ENCODE measurements at regions not wholly inside any gene's neighbourhood (a gene's known extent, or its start where the extent isn't known, plus 50 kb on each side); places are given as distances from the start of the nearest gene placed in this dataset.
"Not testable (repeated sequence)": the region's sequence is repeated elsewhere in the genome, so short reads cannot be mapped to it uniquely, and the experiment has no call there.

DNA sequence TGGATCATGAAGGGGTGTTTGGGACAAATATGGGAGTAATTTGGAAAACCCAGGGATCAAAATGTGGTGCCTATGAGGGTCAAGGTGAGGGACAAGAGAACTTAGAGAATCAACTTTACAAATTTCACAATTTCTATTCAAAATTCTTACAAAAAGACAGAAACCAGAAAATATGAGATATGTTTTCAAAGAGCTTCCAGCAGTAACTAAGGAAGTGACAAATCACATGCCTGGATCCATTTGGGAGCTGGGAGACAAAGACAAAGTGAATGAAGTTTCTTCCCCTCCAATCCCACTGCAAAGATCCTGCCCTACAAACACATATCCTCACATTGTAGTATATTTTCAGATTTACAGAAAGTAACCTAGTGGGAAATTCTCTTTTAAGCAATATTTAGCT, 235.0 kb upstream of the VLDLR start:
- no peak for DNase-seq (ENCODE audit: low read depth)
- TF ChIP-seq, protein P1, sequence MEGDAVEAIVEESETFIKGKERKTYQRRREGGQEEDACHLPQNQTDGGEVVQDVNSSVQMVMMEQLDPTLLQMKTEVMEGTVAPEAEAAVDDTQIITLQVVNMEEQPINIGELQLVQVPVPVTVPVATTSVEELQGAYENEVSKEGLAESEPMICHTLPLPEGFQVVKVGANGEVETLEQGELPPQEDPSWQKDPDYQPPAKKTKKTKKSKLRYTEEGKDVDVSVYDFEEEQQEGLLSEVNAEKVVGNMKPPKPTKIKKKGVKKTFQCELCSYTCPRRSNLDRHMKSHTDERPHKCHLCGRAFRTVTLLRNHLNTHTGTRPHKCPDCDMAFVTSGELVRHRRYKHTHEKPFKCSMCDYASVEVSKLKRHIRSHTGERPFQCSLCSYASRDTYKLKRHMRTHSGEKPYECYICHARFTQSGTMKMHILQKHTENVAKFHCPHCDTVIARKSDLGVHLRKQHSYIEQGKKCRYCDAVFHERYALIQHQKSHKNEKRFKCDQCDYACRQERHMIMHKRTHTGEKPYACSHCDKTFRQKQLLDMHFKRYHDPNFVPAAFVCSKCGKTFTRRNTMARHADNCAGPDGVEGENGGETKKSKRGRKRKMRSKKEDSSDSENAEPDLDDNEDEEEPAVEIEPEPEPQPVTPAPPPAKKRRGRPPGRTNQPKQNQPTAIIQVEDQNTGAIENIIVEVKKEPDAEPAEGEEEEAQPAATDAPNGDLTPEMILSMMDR (conservative IDR thresholded peaks at IDR 0.05; ENCODE audit: control insufficient read depth, insufficient read depth, low read depth, low read length): no peak
- H3K4me3 ChIP-seq (ENCODE audit: control insufficient read depth, low read depth, low read length): no peak overlapping the region

DNA sequence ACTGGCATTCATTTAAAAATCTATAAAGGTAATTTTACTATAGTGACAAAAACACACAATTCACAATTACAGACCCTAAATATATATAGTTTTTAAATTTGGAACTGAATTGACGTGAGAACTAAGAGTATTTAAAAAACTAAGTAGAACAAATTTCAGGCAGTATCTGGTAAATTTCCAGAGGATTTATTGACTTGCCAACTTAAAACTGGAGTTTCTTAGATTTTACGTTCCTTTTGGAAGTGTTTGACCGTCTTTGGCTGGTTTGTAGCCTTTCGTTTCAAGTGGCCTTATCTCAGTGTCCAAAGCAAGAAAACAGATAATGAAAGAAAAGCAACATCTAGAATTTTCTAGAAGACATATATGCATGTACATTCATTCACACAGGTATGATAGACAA, 234.4 kb upstream of the VLDLR start:
- TF ChIP-seq, protein P1 (conservative IDR thresholded peaks at IDR 0.05; ENCODE audit: control insufficient read depth, insufficient read depth, low read depth, low read length): no peak
- no peak overlapping the region for H3K4me3 ChIP-seq (ENCODE audit: control insufficient read depth, low read depth, low read length)
- DNase-seq (ENCODE audit: low read depth): no peak

DNA sequence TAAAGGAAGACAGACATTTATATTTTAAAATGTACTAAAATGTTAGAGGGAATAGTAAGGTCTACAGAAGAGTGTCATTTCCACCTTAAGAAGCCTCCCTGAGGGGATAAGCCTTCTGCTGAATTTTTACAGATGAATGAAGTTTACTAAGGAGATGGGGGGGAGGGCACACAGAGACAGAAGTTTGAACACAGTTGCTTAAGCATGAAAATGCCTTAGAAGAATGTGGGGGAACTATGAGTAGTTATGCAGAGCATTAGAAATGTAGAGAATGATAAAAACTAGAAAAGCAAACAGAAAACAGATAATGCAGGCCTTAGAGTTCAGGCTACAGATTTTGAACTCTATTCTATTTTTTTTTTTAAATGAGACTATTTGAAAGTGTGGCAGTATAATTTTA, 232.2 kb upstream of the VLDLR start:
- no peak for DNase-seq (ENCODE audit: low read depth)
- TF ChIP-seq, protein P1 (conservative IDR thresholded peaks at IDR 0.05; ENCODE audit: control insufficient read depth, insufficient read depth, low read depth, low read length): no peak
- H3K4me3 ChIP-seq (ENCODE audit: control insufficient read depth, low read depth, low read length): no peak overlapping the region

DNA sequence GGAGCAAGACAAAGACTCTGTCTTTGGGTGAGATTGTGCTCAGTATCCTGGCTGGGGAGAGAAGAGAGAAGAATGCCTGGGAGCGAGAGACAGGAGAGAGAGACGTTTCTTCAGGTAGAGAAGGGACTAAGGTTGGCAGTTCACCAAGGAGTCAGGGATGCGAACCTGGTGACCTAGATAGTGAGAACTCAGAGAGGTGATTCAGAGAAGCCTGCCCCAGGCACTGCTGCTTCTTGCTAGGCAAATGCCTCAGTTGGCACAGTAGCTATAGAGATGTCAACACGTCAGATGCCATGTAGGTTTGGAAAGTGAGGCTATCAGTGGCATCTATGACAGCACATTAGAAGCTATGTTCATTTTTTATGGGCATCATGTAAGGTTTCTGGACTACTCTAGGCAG, 231.6 kb upstream of the VLDLR start:
- no peak overlapping the region for H3K4me3 ChIP-seq (ENCODE audit: control insufficient read depth, low read depth, low read length)
- TF ChIP-seq, protein P1 (conservative IDR thresholded peaks at IDR 0.05; ENCODE audit: control insufficient read depth, insufficient read depth, low read depth, low read length): no peak
- no peak for DNase-seq (ENCODE audit: low read depth)

DNA sequence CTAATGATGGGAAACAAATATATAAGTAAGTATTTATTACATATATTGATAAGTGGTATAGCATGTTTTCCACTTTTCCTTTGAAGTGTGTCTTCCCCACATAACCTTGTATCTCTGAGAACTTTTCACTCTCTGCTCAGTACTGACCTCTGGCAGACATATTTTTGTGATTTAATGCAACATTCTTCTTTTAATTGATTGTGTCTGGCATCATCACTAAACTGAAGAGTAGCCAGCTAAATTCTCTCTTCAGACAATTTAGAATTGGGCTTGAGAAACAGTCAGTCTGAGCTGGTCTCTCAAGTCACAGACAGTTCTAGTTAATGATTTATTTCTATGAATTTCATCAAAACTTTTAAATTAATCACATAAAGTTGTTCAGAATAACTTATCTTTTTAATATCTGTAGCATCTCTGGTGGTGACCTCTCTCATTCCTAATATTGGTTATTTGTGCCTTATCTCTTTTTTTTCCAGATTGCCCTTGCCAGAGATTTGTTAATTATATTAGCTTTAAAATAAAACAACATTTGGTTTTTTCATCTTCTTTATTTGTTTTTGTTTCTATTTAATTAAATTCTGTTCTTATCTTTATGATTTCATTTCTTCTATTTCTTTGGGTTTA, 230.0 kb upstream of the VLDLR start:
- H3K4me3 ChIP-seq (ENCODE audit: control insufficient read depth, low read depth, low read length); DNase-seq (ENCODE audit: low read depth): not testable (repeated sequence)

DNA sequence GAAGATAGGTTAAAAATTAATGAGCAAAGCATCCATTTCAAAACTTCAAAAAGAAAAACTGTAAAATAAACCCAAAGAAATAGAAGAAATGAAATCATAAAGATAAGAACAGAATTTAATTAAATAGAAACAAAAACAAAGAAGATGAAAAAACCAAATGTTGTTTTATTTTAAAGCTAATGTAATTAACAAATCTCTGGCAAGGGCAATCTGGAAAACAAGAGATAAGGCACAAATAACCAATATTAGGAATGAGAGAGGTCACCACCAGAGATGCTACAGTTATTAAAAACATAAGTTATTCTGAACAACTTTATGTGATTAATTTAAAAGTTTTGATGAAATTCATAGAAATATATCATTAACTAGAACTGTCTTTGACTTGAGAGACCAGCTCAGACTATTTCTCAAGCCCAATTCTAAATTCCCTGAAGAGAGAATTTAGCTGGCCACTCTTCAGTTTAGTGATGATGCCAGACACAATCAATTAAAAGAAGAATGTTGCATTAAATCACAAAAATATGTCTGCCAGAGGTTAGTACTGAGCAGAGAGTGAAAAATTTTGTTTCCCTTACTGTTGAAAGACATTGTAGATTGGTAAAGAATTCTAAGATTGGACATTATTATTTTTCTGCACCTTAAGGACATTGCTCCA, 227.4 kb upstream of the VLDLR start:
- not testable (repeated sequence) for DNase-seq (ENCODE audit: low read depth); H3K4me3 ChIP-seq (ENCODE audit: control insufficient read depth, low read depth, low read length)

DNA sequence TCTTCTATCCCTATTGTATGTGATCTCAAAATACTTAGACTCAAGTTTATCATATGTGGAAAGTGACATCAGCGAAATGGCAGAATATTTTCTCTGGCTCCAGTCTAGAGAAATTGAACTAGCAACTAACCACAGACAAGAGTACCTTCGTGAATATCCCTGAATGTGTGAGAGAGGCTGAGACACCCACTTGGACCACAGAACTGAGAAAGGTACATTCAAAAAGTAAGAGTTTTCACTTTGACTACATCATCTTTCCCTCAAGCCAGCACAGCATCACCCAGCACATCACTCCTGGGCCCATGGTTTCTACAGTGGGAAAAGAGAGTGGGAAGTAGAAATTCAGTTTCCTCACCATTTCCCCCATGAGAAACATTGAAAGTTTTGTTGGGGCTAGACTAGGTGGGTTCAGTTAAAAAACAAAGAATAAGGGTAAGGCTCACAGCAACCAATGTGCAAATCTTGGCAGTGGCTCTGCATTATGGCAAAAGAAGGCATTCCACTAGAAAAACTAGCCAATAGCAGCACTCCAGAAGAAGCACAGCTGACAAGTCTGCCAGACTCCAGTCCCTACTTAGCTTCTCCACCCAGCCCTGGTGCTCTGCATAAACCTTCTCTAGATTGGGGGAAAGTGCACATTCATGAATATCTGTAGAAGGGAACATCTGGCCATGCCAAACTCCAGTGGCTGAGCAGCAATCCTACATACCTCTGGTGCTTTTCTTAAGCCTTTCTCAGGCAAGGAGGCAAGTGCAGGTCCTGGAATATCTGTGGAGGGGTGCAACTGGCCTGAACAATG, 225.6 kb upstream of the VLDLR start:
- TF ChIP-seq, protein P1 (conservative IDR thresholded peaks at IDR 0.05; ENCODE audit: control insufficient read depth, insufficient read depth, low read depth, low read length): no peak
- no peak overlapping the region for H3K4me3 ChIP-seq (ENCODE audit: control insufficient read depth, low read depth, low read length)
- no peak for DNase-seq (ENCODE audit: low read depth)
